CMK (cell line): ENCODE measurements at regions not wholly inside any gene's neighbourhood (a gene's known extent, or its start where the extent isn't known, plus 50 kb on each side); places are given as distances from the start of the nearest gene placed in this dataset.
"Not testable (repeated sequence)": the region's sequence is repeated elsewhere in the genome, so short reads cannot be mapped to it uniquely, and the experiment has no call there.

Source experiments
- DNase-seq: peaks from one replicate; pipeline ENCODE4 v3.0.0-alpha.2; 2010; ENCODE audit warnings: low read depth

DNA sequence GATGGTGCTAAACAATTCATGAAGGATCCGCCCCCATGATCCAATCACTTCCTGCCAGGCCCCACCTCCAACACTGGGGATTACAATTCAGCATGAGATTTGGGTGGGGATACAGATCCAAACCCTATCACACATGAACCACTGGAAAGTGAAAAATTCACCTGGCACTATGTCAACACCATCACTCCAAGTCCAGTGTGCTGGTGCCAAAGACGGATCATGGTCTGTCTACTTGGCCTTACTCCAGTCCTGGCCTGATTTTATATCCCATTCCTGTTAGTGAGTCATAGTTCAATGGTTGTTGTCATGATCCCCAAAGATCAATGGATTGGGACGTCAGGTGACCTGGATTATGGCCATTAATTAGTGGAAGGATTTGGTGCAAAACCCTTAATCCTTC, 147.4 kb upstream of the RPS23 start:
- no peak for DNase-seq

DNA sequence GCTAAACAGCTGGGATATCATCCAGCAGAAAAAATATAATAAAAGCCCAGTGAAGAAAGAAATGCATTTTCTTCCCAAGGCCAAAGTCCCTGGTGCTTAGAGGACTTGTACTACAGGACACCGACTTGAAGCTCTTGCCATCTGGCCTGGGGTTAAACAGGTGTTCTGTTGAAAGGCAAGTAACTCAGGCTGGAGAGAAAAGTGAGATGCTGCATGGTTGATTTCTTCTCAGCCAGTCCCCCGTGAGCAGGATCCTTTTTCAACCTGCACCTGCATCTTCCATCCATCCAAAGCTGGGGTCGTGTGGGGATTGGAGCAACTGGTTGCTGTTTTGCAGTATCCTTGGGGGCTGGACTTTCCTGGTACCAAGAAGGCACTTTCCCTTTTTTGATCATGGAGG, 146.1 kb upstream of the RPS23 start:
- no peak for DNase-seq

DNA sequence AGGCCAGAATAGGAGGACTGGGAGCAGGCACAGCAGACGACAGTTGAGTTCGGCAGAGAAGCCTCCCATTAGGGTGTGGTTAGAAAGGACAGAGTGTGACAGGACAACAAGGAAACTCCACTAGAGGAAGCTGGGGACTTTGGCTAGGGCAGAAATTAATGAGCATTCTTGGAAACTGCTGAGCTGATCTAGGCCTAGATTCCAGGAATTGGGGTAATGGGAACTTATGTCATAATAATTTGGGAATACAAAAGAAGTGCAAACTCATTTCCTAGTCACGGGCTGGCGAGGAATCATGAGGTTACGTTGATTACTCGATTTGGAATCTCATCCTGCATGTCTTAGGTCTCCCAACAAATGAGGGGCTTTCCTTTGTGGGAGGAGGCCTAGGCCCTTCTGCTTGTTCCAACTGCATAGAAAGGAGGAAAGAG, 144.6 kb upstream of the RPS23 start:
- DNase-seq = peak; percentile 45

DNA sequence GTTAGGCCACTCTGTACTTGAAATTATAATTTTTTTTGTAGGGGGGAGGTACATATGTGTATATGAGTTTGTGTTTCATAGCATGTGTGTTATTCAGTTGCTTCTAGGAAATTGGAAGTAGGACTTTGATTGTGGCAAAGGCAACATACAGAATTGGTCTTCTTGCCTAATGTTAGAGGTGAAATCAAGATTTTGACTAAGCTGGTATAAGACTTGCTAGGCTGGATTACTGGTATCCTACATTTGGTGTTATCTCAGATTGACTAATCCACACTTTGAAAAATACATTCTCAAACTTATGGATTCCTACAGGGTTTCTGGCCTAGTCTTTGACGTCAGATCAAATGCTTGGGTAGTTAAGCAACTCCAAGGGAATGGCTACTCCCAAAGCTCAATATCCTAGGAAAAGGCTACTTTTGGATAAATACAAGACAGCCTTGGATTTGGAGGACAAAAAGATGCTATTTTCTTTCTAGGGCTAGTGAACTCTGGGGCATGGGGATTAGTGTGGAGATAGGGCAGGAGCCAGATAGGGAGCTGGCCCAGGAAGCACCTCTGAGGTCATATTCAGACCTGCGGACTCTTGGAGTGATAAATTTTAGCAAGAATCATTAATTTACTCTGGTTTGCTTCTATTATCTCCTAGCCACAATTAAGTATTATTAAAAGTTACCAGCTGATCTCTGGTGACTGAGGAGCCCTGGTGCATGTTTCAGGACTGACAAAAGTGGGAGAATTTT, 144.0 kb upstream of the RPS23 start:
- no peak for DNase-seq

DNA sequence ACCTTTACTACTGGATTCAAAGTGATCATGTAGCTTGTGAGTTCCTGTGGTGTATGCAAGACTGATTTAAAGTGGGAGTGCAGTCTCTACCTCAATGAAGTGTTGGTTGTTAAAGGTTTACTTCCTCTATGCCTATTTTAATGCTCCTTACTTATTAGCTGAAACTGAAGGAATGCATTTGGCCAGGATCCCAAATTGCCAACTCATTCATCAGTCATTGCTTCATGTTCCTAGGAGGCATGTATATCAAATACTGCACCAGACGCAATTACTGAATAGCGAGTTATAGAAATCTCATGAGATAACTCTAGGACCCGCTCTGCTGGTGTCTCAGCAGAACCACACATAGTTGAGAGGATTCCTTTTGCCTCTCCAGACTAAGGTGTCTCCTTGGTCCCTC, 143.0 kb upstream of the RPS23 start:
- DNase-seq = no peak

DNA sequence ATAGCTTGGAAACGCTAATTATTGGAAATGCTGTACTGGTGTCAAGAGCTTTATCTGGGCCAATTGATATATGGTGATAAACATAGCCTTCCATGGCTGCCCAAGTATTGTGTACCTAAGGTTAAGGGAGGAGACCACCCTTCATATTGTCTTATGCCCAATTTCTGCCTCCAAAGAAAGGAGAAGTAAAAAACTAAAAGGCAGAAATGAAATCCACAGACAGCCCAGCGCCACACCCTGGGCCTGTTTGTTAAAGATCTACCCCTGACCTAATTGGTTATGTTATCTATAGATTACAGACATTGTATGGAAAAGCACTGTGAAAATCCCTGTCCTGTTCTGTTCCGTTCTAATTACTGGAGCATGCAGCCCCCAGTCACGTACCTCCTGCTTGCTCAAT, 142.4 kb upstream of the RPS23 start:
- DNase-seq = not testable (repeated sequence)

- DNase-seq = no peak
Observed at GRCh38 chr5:82419559-82420332, 141.6 kb upstream of the RPS23 start.

- DNase-seq = no peak
Observed at GRCh38 chr5:82418608-82418950, 140.4 kb upstream of the RPS23 start.

GRCh38 chr5:82417776-82418607, 139.8 kb upstream of the RPS23 start:
- DNase-seq = no peak

DNA sequence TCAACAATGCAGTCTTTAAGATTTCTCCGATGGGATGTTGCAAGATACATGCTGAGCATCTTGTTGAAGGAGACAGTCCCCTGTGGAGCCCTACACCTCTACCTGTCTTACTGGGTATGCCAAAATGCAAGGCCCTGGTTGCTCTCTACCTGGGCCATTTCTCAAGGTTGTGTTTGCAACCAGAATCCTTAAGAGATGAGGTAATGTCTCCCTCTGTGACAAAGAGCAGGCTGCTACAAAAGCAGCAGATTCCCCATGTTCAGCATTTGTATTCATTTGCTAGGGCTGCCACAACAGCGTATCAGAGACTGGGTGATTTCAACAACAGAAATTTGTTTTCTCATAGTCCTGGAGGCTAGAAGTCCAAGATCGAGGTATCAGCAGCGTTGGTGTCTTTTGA, 138.4 kb upstream of the RPS23 start:
- no peak for DNase-seq

DNA sequence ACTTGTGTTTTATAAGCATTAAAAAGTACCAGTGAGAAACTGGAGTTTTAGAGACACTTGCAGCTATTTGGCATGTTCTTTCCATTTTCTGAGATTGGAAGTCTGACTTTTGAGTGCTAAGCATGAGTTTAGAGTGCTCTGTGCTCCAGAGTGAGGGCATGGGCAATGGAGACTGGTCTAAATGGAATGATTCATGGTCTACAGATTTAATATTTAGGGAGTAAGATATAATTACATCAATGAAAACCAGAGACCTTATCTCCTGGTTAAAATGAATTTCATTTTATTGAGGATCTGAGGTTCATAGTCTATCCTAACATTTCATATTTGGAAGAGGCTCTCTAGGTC, 135.9 kb upstream of the RPS23 start:
- no peak for DNase-seq

DNA sequence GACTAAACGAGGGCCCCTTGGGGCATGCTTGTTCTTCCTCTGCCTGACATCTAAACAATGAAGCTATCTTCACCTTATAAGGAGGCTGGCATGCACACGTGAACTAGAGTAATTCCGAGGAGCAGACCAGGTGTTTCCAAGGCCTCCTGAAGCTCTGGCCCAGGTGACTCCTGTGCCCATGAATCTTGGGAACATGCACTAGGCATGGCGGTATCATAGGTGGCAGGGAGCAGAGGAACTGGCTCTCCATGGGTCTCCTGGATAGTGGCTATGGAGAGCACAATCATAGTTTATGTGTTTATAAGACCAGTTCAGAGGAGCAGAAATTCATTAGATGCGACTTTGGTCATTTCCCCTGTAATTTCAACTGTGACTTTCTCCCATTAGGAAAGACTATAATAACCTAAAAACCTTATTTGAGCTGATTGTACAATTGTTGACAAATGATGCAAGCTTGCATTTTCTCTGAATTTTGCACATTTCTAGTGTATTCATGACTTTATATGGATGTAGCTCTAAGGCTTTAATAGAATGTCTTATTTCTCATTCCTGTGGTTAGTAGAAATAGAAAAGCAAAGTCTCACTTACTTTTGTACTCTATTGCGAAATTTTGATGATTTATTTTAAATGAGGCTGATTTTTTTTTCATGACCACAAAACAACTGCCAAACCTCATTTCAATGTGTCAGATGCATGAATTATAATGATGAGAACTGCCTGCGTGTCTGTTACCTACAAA, 135.3 kb upstream of the RPS23 start:
- no peak for DNase-seq

GRCh38 chr5:82408033-82408432, 129.9 kb upstream of the RPS23 start:
- DNase-seq = no peak

GRCh38 chr5:82406205-82406773, 128.1 kb upstream of the RPS23 start:
- no peak for DNase-seq

DNA sequence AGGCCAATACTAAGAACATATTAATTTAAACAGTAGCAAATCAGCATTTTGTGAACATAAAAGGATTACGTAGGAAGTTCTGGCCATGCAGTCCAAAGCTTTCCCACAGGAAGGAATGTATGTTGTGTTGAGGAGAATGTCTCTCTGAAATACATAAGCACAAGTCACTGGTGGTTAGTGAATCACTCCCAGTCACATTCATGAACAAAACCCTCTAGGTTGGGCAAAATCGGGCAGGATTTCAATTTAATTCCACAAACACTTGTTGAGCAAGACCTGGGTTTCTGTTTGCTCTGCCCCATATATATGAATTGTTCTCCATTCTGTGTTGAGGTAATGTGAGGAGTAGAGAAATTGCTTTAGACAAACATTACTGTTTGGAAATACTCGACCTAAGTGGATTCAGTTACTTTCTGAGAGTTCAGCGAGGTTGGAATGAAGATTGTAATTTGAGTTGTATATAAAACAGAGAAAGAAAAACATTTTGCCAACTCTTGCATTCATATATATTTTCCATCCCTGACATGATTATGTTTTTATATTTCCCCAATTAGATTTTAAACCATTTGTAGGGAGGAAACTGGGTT, 127.6 kb upstream of the RPS23 start:
- no peak for DNase-seq

- no peak for DNase-seq
Observed at GRCh38 chr5:82405161-82405560, 127.0 kb upstream of the RPS23 start.

DNA sequence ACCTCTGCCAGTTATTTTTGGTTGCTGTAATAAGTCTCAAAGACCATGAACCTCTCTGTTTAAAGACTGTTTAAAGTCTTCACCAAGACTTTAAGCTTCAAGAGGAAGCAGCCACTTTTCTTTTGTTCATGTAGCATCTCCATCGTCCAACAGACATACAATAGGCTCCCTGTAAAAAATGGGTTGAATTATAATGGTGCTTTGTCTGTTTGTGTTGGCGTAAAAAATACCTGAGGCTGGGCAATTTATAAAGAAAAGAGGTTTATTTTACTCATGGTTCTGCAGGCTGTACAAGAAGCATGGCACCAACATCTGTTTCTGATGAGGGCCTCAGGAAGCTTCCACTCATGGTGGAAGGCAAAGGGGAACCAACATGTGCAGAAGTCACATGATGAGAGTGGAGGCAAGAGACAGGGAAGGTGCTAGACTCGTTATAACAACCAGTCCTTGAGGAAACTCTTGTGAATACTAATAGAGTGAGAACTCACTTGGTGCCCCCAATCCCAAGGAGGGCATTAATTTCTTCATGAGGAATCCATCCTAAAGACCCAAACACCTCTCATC, 126.3 kb upstream of the RPS23 start:
- DNase-seq = no peak

GRCh38 chr5:82403724-82404123, 125.6 kb upstream of the RPS23 start:
- no peak for DNase-seq

DNA sequence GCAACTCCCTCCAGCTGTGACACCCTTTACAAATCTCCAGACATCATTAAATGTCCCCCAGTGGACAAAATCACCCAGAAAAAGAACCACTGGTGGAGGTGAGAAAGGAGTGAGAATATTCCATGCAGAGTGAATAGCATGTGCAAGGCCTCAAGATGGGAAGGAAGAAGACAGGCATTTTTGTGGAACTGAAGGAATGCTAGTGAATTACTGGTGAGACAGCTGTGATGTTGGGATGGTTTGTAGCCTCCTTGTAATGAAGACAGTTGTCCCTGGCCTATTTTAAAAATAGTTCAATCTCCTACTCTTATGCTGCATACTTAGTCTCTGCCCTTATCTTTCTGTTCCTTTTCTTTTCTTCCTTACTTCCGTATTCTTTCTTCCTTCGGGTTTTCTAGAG, 124.9 kb upstream of the RPS23 start:
- DNase-seq = no peak

DNA sequence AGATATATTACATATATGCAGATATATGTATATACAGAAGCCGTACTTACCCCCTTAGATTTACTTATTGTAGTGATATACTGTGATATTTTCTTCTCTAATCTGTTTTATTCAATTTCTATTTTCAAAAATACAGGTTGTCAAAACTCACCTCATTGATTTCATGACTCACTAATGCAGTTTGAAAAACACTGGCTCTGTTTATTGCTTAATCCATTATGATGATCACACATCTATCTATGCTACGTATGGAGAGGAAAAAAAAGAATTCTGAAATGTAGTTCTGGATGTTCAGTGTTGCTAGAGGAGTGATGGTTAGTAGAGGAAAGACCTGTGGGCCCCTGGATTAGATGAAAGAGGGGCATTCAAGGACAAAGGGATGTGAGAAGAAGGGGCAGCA, 121.0 kb upstream of the RPS23 start:
- DNase-seq = no peak

GRCh38 chr5:82397741-82398320, 119.7 kb upstream of the RPS23 start:
- no peak for DNase-seq
